ENCODE measurements at regions not wholly inside any gene's neighbourhood (a gene's known extent, or its start where the extent isn't known, plus 50 kb on each side); places are given as distances from the start of the nearest gene placed in this dataset.

DNA sequence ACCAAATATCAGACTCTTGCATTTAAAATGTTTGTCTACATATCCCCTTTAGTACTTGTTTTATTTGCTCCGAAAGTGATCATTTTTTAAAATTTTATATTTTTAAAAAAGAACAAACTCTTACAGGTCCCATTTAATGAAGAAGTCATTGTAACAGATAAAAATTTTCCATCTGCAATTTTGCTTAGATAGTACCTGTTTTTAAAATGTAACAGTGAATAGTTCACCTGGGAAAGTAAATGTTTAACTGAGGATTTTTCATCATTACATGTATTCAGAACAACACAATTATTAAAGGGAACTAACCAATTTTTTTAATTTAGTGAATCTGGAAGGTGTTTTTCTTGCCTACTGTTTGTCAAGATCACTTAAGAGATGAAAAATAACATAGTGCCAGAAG is 1099.5 kb upstream of the PHF14 start:
- Histone ChIP-seq H4K20me1 (ENCODE audit: insufficient read depth, low read length) (no peaks in the 10 kb centered on the region), H2AFZ (ENCODE audit: low read length) (no peak overlapping the region; the same call in 1 of the 2 replicates), H3K9me3 (ENCODE audit: low read length) (no peaks in the 10 kb centered on the region), H3K4me2 (ENCODE audit: low read length) (no peak overlapping the region), H3K27ac (ENCODE audit: low read depth, low read length, poor library complexity, severe bottlenecking) (no peak overlapping the region), H3K9me2 (ENCODE audit: low read depth, low read length) (no peaks in the 10 kb centered on the region), H3K79me2 (ENCODE audit: insufficient read depth, low read length) (no peaks in the 10 kb centered on the region), H3K4me1 (ENCODE audit: insufficient read depth, low read length, severe bottlenecking) (peaks cover 7% of the 10 kb centered on the region), H3F3A (ENCODE audit: insufficient read depth, low read length) (no peaks in the 10 kb centered on the region), H3K9ac (ENCODE audit: low read length) (no peak overlapping the region), H3K4me3 (ENCODE audit: low read depth, low read length, poor library complexity, severe bottlenecking) (no peak overlapping the region), H3K27me3 (ENCODE audit: insufficient read depth, low read length) (no peaks in the 10 kb centered on the region), H3K36me3 (ENCODE audit: insufficient read depth, low read length) (no peaks in the 10 kb centered on the region)
- no peak for TF ChIP-seq EZH2 (IDR thresholded peaks at IDR 0.05; ENCODE audit: borderline replicate concordance, low read length)
- TF ChIP-seq CTCF (IDR thresholded peaks at IDR 0.05; ENCODE audit: low read length) = no peak

GRCh38 chr7:9876053-9876452 is 1097.6 kb upstream of the PHF14 start:
- H3K36me3 ChIP-seq (ENCODE audit: insufficient read depth, low read length) = no peaks in the 10 kb centered on the region
- no peak overlapping the region for H3K9ac ChIP-seq (ENCODE audit: low read length)
- no peak overlapping the region for H3K27ac ChIP-seq (ENCODE audit: low read depth, low read length, poor library complexity, severe bottlenecking)
- H3F3A ChIP-seq (ENCODE audit: insufficient read depth, low read length) = no peaks in the 10 kb centered on the region
- no peaks in the 10 kb centered on the region for H3K27me3 ChIP-seq (ENCODE audit: insufficient read depth, low read length)
- H4K20me1 ChIP-seq (ENCODE audit: insufficient read depth, low read length) = no peaks in the 10 kb centered on the region
- H3K9me3 ChIP-seq (ENCODE audit: low read length) = no peaks in the 10 kb centered on the region
- H3K79me2 ChIP-seq (ENCODE audit: insufficient read depth, low read length) = no peaks in the 10 kb centered on the region
- no peaks in the 10 kb centered on the region for H3K9me2 ChIP-seq (ENCODE audit: low read depth, low read length)
- H3K4me1 ChIP-seq (ENCODE audit: insufficient read depth, low read length, severe bottlenecking) = peaks cover 2% of the 10 kb centered on the region
- no peak overlapping the region for H3K4me3 ChIP-seq (ENCODE audit: low read depth, low read length, poor library complexity, severe bottlenecking)
- TF ChIP-seq CTCF (IDR thresholded peaks at IDR 0.05; ENCODE audit: low read length) (no peak), EZH2 (IDR thresholded peaks at IDR 0.05; ENCODE audit: borderline replicate concordance, low read length) (no peak)
- H3K4me2 ChIP-seq (ENCODE audit: low read length) = no peak overlapping the region
- no peak overlapping the region for H2AFZ ChIP-seq (ENCODE audit: low read length)

DNA sequence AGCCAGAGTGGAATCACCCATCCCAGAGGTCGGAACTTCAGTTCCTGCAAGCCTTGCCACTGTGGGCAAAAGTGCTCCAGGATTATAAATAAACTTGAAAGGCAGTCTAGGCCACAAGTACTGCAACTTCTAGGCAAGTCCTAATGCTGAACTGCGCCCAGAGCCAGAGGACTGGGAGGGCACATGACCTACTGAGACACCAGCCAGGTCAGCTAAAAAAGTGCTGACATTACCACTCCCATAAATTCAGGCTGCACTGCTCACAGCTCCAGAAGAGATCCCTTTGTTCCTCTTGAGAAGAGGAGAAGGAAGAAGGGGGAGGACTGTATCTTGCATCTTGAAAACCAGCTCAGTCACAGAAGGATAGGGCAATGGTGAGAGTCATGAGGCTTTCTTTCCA is 1084.1 kb upstream of the PHF14 start:
- TF ChIP-seq CTCF (IDR thresholded peaks at IDR 0.05; ENCODE audit: low read length) = no peak
- no peak for TF ChIP-seq EZH2 (IDR thresholded peaks at IDR 0.05; ENCODE audit: borderline replicate concordance, low read length)
- Histone ChIP-seq H3K9me3 (ENCODE audit: low read length) (no peaks in the 10 kb centered on the region), H2AFZ (ENCODE audit: low read length) (no peak overlapping the region), H4K20me1 (ENCODE audit: insufficient read depth, low read length) (no peaks in the 10 kb centered on the region), H3F3A (ENCODE audit: insufficient read depth, low read length) (no peaks in the 10 kb centered on the region), H3K4me2 (ENCODE audit: low read length) (no peak overlapping the region), H3K4me1 (ENCODE audit: insufficient read depth, low read length, severe bottlenecking) (no peaks in the 10 kb centered on the region), H3K27me3 (ENCODE audit: insufficient read depth, low read length) (no peaks in the 10 kb centered on the region), H3K9me2 (ENCODE audit: low read depth, low read length) (no peaks in the 10 kb centered on the region), H3K4me3 (ENCODE audit: low read depth, low read length, poor library complexity, severe bottlenecking) (no peak overlapping the region), H3K36me3 (ENCODE audit: insufficient read depth, low read length) (no peaks in the 10 kb centered on the region), H3K9ac (ENCODE audit: low read length) (no peak overlapping the region), H3K27ac (ENCODE audit: low read depth, low read length, poor library complexity, severe bottlenecking) (no peak overlapping the region), H3K79me2 (ENCODE audit: insufficient read depth, low read length) (no peaks in the 10 kb centered on the region)

Measured in OCI-LY1 (cell line).